Neuronal stem cell (in vitro differentiated cells): ENCODE measurements at regions not wholly inside any gene's neighbourhood (a gene's known extent, or its start where the extent isn't known, plus 50 kb on each side); places are given as distances from the start of the nearest gene placed in this dataset.

ENCODE experiments used
- DNase-seq: peaks from one replicate; pipeline ENCODE4 v3.0.0-alpha.2; 2013; ENCODE audit warnings: low spot score
- H2AFZ ChIP-seq: one replicate; pipeline ENCODE4 v1.6.1; 2013; ENCODE audit warnings: mild to moderate bottlenecking, low read length, inconsistent platforms
- H2AK5ac ChIP-seq: 2 replicates; pipeline ENCODE4 v1.6.1; 2013; ENCODE audit warnings: low read depth, mild to moderate bottlenecking, inconsistent platforms, low read length, moderate library complexity, mixed read lengths
- H2BK120ac ChIP-seq: 2 replicates; pipeline ENCODE4 v1.6.1; 2013; ENCODE audit warnings: low read depth, mild to moderate bottlenecking, inconsistent platforms, low read length, moderate library complexity, mixed read lengths
- H2BK12ac ChIP-seq: one replicate; pipeline ENCODE4 v1.6.1; 2013; ENCODE audit warnings: low read length, inconsistent platforms
- H2BK15ac ChIP-seq: 2 replicates; pipeline ENCODE4 v1.6.1; 2013; ENCODE audit warnings: mild to moderate bottlenecking, low read length, inconsistent platforms, mixed read lengths
- H2BK5ac ChIP-seq: one replicate; pipeline ENCODE4 v1.6.1; 2013; ENCODE audit warnings: inconsistent platforms, mild to moderate bottlenecking, low read length, moderate library complexity
- H3K14ac ChIP-seq: one replicate; pipeline ENCODE4 v1.6.1; 2013; ENCODE audit warnings: low read length, inconsistent platforms
- H3K18ac ChIP-seq: 2 replicates; pipeline ENCODE4 v1.6.1; 2013; ENCODE audit warnings: low read length, inconsistent platforms
- H3K23ac ChIP-seq: 2 replicates; pipeline ENCODE4 v1.6.1; 2013; ENCODE audit warnings: low read depth, mild to moderate bottlenecking, mixed read lengths, low read length, inconsistent platforms; ENCODE audit not compliant: poor library complexity
- H3K27ac ChIP-seq: replicated peaks from 3 replicates; pipeline ENCODE4 v1.5.1; 2013; ENCODE audit warnings: low read length, inconsistent platforms
- H3K27me3 ChIP-seq, 3 experiments: 2 replicates each; pipeline ENCODE4 v1.6.1; 2013; ENCODE audit warnings: low read length in 3 of 3, mild to moderate bottlenecking in 2 of 3, inconsistent platforms in 1 of 3, low read depth in 1 of 3, mixed read lengths in 1 of 3, moderate library complexity in 1 of 3; ENCODE audit not compliant: control insufficient read depth in 3 of 3, insufficient read depth in 3 of 3
- H3K36me3 ChIP-seq, 2 donors: replicated peaks in 1 of 2; 2 replicates each; pipeline ENCODE4 v1.6.1; 2013; ENCODE audit warnings: low read length in 2 of 2; ENCODE audit not compliant: control insufficient read depth in 2 of 2, insufficient read depth in 2 of 2
- H3K4ac ChIP-seq: 2 replicates; pipeline ENCODE4 v1.6.1; 2013; ENCODE audit warnings: inconsistent platforms, mild to moderate bottlenecking, low read length, moderate library complexity
- H3K4me1 ChIP-seq, 2 donors: 1 replicate in 1 of 2; 2 replicates in 1 of 2; pipeline ENCODE4 v1.6.1; 2013; ENCODE audit warnings: low read length in 2 of 2, low read depth in 1 of 2; ENCODE audit not compliant: control insufficient read depth in 2 of 2, insufficient read depth in 1 of 2
- H3K4me2 ChIP-seq: one replicate; pipeline ENCODE4 v1.6.1; 2013; ENCODE audit warnings: mild to moderate bottlenecking, low read length, inconsistent platforms; ENCODE audit not compliant: insufficient read depth, poor library complexity, severe bottlenecking
- H3K4me3 ChIP-seq, 2 donors: 2 replicates each; pipeline ENCODE4 v1.5.1; 2013; ENCODE audit warnings: low read length in 2 of 2, mild to moderate bottlenecking in 2 of 2, inconsistent platforms in 1 of 2, moderate library complexity in 1 of 2
- H3K79me1 ChIP-seq: one replicate; pipeline ENCODE4 v1.6.1; 2013; ENCODE audit warnings: low read depth, mild to moderate bottlenecking, inconsistent platforms, low read length, moderate library complexity
- H3K9ac ChIP-seq: one replicate; pipeline ENCODE4 v1.6.1; 2013; ENCODE audit warnings: mild to moderate bottlenecking, low read depth, low read length, inconsistent platforms; ENCODE audit not compliant: poor library complexity
- H3K9me3 ChIP-seq, 2 donors: replicated peaks in 1 of 2; 2 replicates each; pipeline versions ENCODE3 to v1.6.1; 2013; ENCODE audit warnings: low read length in 2 of 2, mild to moderate bottlenecking in 2 of 2, inconsistent platforms in 1 of 2, low read depth in 1 of 2, mixed read lengths in 1 of 2, moderate library complexity in 1 of 2; ENCODE audit not compliant: control insufficient read depth in 2 of 2, insufficient read depth in 1 of 2
- H4K8ac ChIP-seq: one replicate; pipeline ENCODE4 v1.6.1; 2013; ENCODE audit warnings: low read depth, mild to moderate bottlenecking, inconsistent platforms, low read length, moderate library complexity
- H4K91ac ChIP-seq: one replicate; pipeline ENCODE4 v1.6.1; 2013; ENCODE audit warnings: low read length, low read depth, mild to moderate bottlenecking, inconsistent platforms; ENCODE audit not compliant: poor library complexity
- WGBS, 2 donors: extraction: QIAGEN DNeasy Blood & Tissue Kit; methylation state at CpG; one replicate each; pipeline ENCODE4 v1.1.7; 2013; ENCODE audit warnings: missing lambda C conversion rate in 2 of 2, mixed read lengths in 1 of 2; ENCODE audit not compliant: insufficient read length in 2 of 2, insufficient replicate concordance in 1 of 2; ENCODE audit errors: extremely low coverage in 2 of 2; 5-methylcytosine and 5-hydroxymethylcytosine counted together

DNA sequence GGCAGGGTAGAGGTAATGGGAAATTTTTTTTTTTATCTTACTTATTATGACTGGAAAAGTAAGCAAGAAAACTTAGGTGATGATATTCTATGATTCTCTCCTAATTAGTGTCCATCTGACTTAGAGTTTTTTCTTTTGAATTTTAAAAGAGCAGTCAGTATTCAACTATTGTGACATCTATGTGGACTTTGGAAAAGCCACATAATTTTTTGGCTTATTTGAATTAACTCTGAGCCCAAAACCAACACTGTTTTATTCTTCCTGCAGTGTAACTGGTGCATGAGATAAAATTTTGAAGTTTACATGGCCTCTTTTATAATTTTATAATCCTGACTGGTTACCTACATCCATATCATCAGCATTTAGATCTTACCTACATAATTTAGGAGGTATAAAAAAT lies 619.7 kb downstream of the EPM2A start:
- Histone ChIP-seq H4K8ac (no peak overlapping the region), H3K9me3 (no peaks in the 10 kb centered on the region), H3K4me2 (no peak overlapping the region), H2BK5ac (no peak overlapping the region), H4K91ac (no peak overlapping the region), H3K36me3 (peaks cover 0 to 2% of the 10 kb centered on the region in 2 donors), H2AFZ (no peak overlapping the region), H3K4ac (no peak overlapping the region), H3K14ac (no peak overlapping the region), H2BK12ac (no peak overlapping the region), H3K79me1 (no peaks in the 10 kb centered on the region), H3K27me3 (no peaks in the 10 kb centered on the region), H3K4me3 (no peak overlapping the region), H3K18ac (no peak overlapping the region), H3K23ac (no peak overlapping the region), H3K4me1 (peaks cover 0 to 1% of the 10 kb centered on the region in 2 donors), H2BK120ac (no peak overlapping the region), H3K9ac (no peak overlapping the region), H3K27ac (no peak overlapping the region), H2AK5ac (no peak overlapping the region), H2BK15ac (no peak overlapping the region)
- no peak for DNase-seq

DNA sequence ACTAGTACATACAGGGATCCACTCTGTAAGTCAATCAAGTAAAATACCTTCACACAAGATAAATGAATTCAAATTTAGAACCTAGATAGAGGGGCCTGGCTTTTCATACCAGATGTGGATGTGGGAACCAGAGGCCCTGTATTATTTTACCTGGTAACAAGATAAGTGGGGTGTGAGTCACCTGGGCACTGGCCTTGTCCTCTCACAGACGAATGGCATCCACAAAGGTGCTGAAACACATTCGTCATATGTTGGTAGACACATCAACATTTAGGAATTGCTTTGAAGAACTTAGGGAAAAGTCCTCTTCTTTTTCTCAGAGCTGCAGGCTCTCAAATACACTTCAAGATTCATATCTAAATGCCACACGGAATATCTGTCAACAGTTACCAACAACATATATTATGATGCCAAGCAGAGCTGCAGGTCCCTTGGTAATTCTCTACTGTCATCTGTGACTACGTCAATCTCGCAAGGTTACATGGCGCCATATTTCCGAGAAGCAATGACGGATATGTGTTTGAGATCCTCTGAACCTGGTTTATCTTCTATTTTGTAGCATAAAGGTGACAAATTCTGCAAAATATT lies 618.6 kb downstream of the EPM2A start:
- DNase-seq = no peak
- Histone ChIP-seq H3K27ac (no peak overlapping the region), H3K4ac (no peak overlapping the region), H2AFZ (no peak overlapping the region), H2BK15ac (no peak overlapping the region), H2BK12ac (no peak overlapping the region), H4K91ac (no peak overlapping the region), H3K9me3 (no peaks in the 10 kb centered on the region), H3K79me1 (no peaks in the 10 kb centered on the region), H3K14ac (no peak overlapping the region), H3K9ac (no peak overlapping the region), H3K18ac (no peak overlapping the region), H3K36me3 (peaks cover 0 to 2% of the 10 kb centered on the region in 2 donors), H3K4me3 (no peak overlapping the region), H2BK5ac (no peak overlapping the region), H3K27me3 (no peaks in the 10 kb centered on the region), H4K8ac (no peak overlapping the region), H3K23ac (no peak overlapping the region), H3K4me1 (peaks cover 0 to 1% of the 10 kb centered on the region in 2 donors), H2BK120ac (no peak overlapping the region), H2AK5ac (no peak overlapping the region), H3K4me2 (no peak overlapping the region)
- WGBS, 2 donors = no CpG with 5 or more reads among the region's 8 CpGs

DNA sequence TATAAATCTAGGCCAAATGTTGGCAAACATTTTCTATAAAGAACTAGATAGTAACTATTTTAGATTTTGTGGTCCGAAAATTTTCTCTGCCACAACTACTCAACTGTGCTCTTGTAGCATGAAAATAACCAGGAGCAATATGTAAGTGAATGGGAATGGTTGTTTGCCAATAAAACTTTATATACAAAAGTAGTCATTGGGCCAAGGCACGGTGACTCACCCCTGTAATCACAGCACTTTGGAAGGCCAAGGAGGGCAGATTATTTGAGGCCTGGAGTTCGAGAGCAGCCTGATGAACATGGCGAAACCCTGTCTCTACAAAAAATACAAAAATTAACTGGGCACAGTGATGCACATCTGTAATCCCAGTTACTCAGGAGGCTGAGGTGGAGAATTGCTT lies 617.1 kb downstream of the EPM2A start:
- H3K27ac ChIP-seq = no peak overlapping the region
- no peak overlapping the region for H3K4me3 ChIP-seq
- H3K36me3 ChIP-seq = no peaks in the 10 kb centered on the region
- H2BK120ac ChIP-seq = no peak overlapping the region
- no peak overlapping the region for H3K18ac ChIP-seq
- H3K4me1 ChIP-seq = no peaks in the 10 kb centered on the region
- H3K14ac ChIP-seq = no peak overlapping the region
- WGBS, 2 donors = no CpG with 5 or more reads among the region's 4 CpGs
- H3K9ac ChIP-seq = no peak overlapping the region
- no peak overlapping the region for H2BK12ac ChIP-seq
- no peaks in the 10 kb centered on the region for H3K27me3 ChIP-seq
- H4K91ac ChIP-seq = no peak overlapping the region
- H3K9me3 ChIP-seq = no peaks in the 10 kb centered on the region
- H2BK5ac ChIP-seq = no peak overlapping the region
- no peak overlapping the region for H3K4ac ChIP-seq
- no peak overlapping the region for H2BK15ac ChIP-seq
- H2AK5ac ChIP-seq = no peak overlapping the region
- no peak for DNase-seq
- no peaks in the 10 kb centered on the region for H3K79me1 ChIP-seq
- no peak overlapping the region for H2AFZ ChIP-seq
- no peak overlapping the region for H3K23ac ChIP-seq
- no peak overlapping the region for H4K8ac ChIP-seq
- no peak overlapping the region for H3K4me2 ChIP-seq

DNA sequence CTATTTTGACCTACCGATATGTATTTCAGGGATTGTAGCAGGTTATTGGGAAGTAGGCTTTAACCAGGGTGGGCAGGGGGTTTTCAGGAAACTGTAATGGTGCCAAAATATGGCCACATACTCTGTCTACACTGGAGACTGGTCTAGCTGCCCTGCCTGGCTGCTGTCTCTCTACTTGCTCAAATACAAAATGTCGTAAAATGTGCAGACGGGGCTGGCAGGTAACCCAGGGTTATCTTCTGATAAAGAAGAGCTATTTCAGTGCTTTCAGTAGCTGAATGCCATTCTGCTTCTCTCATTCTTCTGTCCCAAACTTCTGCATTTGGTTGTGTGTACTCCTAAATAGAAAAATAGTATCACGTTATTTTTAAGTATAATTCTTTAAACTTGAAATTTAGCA lies 616.2 kb downstream of the EPM2A start:
- Histone ChIP-seq H3K36me3 (no peaks in the 10 kb centered on the region), H2BK120ac (no peak overlapping the region)

More for the DNA sequence above, 616.2 kb downstream of the EPM2A start:
- no peak overlapping the region for H4K8ac ChIP-seq
- H2BK15ac ChIP-seq = no peak overlapping the region
- H3K4me1 ChIP-seq = no peaks in the 10 kb centered on the region
- H3K27me3 ChIP-seq = no peaks in the 10 kb centered on the region
- no peak overlapping the region for H3K4me2 ChIP-seq
- H2BK5ac ChIP-seq = no peak overlapping the region
- no peak overlapping the region for H3K23ac ChIP-seq
- WGBS, 2 donors = no CpG with 5 or more reads among the region's 4 CpGs
- no peak overlapping the region for H3K18ac ChIP-seq
- no peaks in the 10 kb centered on the region for H3K79me1 ChIP-seq
- H2BK12ac ChIP-seq = no peak overlapping the region
- no peak overlapping the region for H2AFZ ChIP-seq
- H3K4ac ChIP-seq = no peak overlapping the region
- no peak overlapping the region for H3K9ac ChIP-seq
- no peaks in the 10 kb centered on the region for H3K9me3 ChIP-seq
- no peak overlapping the region for H4K91ac ChIP-seq
- no peak overlapping the region for H3K27ac ChIP-seq
- H3K4me3 ChIP-seq = no peak overlapping the region
- H2AK5ac ChIP-seq = no peak overlapping the region
- DNase-seq = no peak
- H3K14ac ChIP-seq = no peak overlapping the region
